ENCODE measurements at regions not wholly inside any gene's neighbourhood (a gene's known extent, or its start where the extent isn't known, plus 50 kb on each side); places are given as distances from the start of the nearest gene placed in this dataset.
"Not testable (repeated sequence)": the region's sequence is repeated elsewhere in the genome, so short reads cannot be mapped to it uniquely, and the experiment has no call there.

DNA sequence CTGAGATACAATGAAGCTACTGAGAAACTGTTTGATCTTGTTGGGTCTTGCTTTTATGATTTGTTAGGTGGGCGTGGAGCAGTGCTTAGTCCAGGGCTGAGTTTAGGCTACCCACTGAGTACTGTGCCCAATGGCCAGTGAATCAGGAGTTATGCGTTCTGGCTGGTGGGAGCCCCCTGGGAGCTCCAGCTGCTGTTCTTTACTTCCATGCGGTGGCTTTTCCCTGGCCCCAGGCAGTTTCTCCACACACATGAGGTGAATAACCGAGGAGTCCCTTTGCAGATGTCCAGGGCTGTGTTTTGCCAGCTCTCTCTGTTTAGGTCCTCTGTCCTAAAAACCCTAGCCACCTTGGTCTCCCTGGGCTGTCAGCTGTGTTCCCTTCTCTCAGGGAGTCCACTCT lies 106.5 kb downstream of the KLF13 start:
- Histone ChIP-seq H3K27me3 (ENCODE audit: low read depth, low read length) (no peaks in the 10 kb centered on the region), H3K4me1 (ENCODE audit: control insufficient read depth in 1 of 2, insufficient read depth in 2 of 2, low read length in 2 of 2) (peaks cover 0 to 9% of the 10 kb centered on the region in 2 donors), H3K27ac (ENCODE audit: low read length) (no peak overlapping the region), H3K9me3 (ENCODE audit: control insufficient read depth in 1 of 2, low read length in 2 of 2) (no peaks in the 10 kb centered on the region), H3K4me3 (ENCODE audit: low read depth in 1 of 2, low read length in 2 of 2) (no peak overlapping the region), H3K36me3 (ENCODE audit: control insufficient read depth in 1 of 2, insufficient read depth in 2 of 2, low read length in 2 of 2) (no peaks in the 10 kb centered on the region)

GRCh38 chr15:31433574-31433973 lies 106.9 kb downstream of the KLF13 start:
- no peaks in the 10 kb centered on the region for H3K9me3 ChIP-seq (ENCODE audit: control insufficient read depth in 1 of 2, low read length in 2 of 2)
- H3K27me3 ChIP-seq (ENCODE audit: low read depth, low read length), result no peaks in the 10 kb centered on the region
- H3K36me3 ChIP-seq (ENCODE audit: control insufficient read depth in 1 of 2, insufficient read depth in 2 of 2, low read length in 2 of 2), result no peaks in the 10 kb centered on the region
- H3K27ac ChIP-seq (ENCODE audit: low read length), result no peak overlapping the region
- H3K4me1 ChIP-seq (ENCODE audit: control insufficient read depth in 1 of 2, insufficient read depth in 2 of 2, low read length in 2 of 2), result peaks cover 0 to 9% of the 10 kb centered on the region in 2 donors
- H3K4me3 ChIP-seq (ENCODE audit: low read depth in 1 of 2, low read length in 2 of 2), result no peak overlapping the region

GRCh38 chr15:31434275-31434587 lies 107.6 kb downstream of the KLF13 start:
- H3K4me1 ChIP-seq (ENCODE audit: control insufficient read depth in 1 of 2, insufficient read depth in 2 of 2, low read length in 2 of 2), result peaks cover 0 to 9% of the 10 kb centered on the region in 2 donors
- no peak overlapping the region for H3K27ac ChIP-seq (ENCODE audit: low read length)
- H3K4me3 ChIP-seq (ENCODE audit: low read depth in 1 of 2, low read length in 2 of 2), result no peak overlapping the region
- no peaks in the 10 kb centered on the region for H3K36me3 ChIP-seq (ENCODE audit: control insufficient read depth in 1 of 2, insufficient read depth in 2 of 2, low read length in 2 of 2)
- H3K27me3 ChIP-seq (ENCODE audit: low read depth, low read length), result no peaks in the 10 kb centered on the region
- no peaks in the 10 kb centered on the region for H3K9me3 ChIP-seq (ENCODE audit: control insufficient read depth in 1 of 2, low read length in 2 of 2)

- Histone ChIP-seq H3K4me1 (ENCODE audit: control insufficient read depth in 1 of 2, insufficient read depth in 2 of 2, low read length in 2 of 2) (peaks cover 0 to 9% of the 10 kb centered on the region in 2 donors), H3K4me3 (ENCODE audit: low read depth in 1 of 2, low read length in 2 of 2) (peak overlapping the region; percentile 24 to 44), H3K27ac (ENCODE audit: low read length) (peak overlapping the region; percentile 82), H3K27me3 (ENCODE audit: low read depth, low read length) (no peaks in the 10 kb centered on the region), H3K36me3 (ENCODE audit: control insufficient read depth in 1 of 2, insufficient read depth in 2 of 2, low read length in 2 of 2) (no peaks in the 10 kb centered on the region), H3K9me3 (ENCODE audit: control insufficient read depth in 1 of 2, low read length in 2 of 2) (no peaks in the 10 kb centered on the region)
Measured at GRCh38 chr15:31434588-31435260, 108.1 kb downstream of the KLF13 start.

GRCh38 chr15:31435261-31435911 lies 108.8 kb downstream of the KLF13 start:
- Histone ChIP-seq H3K9me3 (ENCODE audit: control insufficient read depth in 1 of 2, low read length in 2 of 2) (no peaks in the 10 kb centered on the region), H3K4me1 (ENCODE audit: control insufficient read depth in 1 of 2, insufficient read depth in 2 of 2, low read length in 2 of 2) (peaks cover 1 to 9% of the 10 kb centered on the region in 2 donors), H3K4me3 (ENCODE audit: low read depth in 1 of 2, low read length in 2 of 2) (peak overlapping the region; percentile 24 to 44), H3K27ac (ENCODE audit: low read length) (peak overlapping the region; percentile 82), H3K27me3 (ENCODE audit: low read depth, low read length) (no peaks in the 10 kb centered on the region), H3K36me3 (ENCODE audit: control insufficient read depth in 1 of 2, insufficient read depth in 2 of 2, low read length in 2 of 2) (no peaks in the 10 kb centered on the region)

DNA sequence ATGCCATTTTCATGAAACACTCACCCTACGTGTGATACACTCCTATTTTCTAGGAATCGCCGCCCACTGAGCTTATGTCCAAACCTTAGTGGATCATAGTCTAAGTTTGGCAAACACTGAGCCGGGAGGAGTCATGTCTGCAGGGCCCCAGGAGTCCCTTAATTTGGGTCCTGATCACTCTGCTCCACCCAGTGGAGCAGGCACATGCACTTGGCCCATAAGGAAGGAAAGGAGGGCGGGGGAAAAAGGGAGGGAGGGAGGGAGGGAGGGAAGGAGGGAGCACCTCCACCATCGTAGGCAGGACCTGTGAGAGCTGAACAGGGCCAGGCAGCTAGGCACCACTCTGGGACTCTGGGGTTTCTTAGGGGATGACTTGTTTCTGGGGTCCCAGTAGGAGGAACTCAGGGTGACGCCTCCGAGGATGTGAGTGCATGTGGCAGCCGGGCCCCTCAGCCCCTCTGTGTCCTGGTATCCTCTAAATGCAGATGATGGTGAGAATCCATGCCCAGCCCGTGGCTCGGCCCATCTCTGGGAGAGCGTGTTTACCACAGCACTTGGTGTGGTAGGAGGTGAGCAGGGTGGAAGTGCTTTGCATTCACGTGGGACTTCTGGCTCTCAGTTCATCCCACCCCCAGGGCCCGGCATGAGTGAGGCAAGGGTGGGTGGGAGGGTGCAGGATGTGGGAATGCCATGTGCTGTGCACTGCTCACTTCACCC lies 109.4 kb downstream of the KLF13 start:
- Histone ChIP-seq H3K27ac (ENCODE audit: low read length) (peak overlapping the region; percentile 82), H3K27me3 (ENCODE audit: low read depth, low read length) (no peaks in the 10 kb centered on the region), H3K4me3 (ENCODE audit: low read depth in 1 of 2, low read length in 2 of 2) (no peak overlapping the region)

DNA sequence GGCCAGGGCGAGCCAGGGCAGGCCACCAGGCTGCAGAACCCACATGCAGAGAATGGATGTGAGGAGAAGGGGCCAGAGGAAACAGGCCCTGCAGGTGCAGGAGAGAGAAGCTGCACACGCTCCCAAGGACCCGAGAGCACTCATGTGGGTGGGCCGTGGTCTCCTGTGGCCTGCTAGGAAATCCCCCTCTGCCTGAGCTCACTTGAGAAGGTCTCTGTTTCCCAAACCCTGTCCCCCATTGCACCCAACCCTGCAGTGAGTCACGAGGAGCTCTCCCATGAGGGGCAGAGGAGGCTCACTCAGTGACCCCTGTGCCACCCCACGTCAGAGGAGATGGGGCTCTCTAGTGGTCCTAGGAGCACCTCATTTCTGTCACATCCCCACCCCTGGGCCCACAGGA lies 111.1 kb downstream of the KLF13 start:
- Histone ChIP-seq H3K4me3 (ENCODE audit: low read depth in 1 of 2, low read length in 2 of 2) (no peak overlapping the region), H3K27ac (ENCODE audit: low read length) (no peak overlapping the region), H3K9me3 (ENCODE audit: control insufficient read depth in 1 of 2, low read length in 2 of 2) (no peaks in the 10 kb centered on the region), H3K27me3 (ENCODE audit: low read depth, low read length) (no peaks in the 10 kb centered on the region), H3K4me1 (ENCODE audit: control insufficient read depth in 1 of 2, insufficient read depth in 2 of 2, low read length in 2 of 2) (peaks cover 4 to 9% of the 10 kb centered on the region in 2 donors), H3K36me3 (ENCODE audit: control insufficient read depth in 1 of 2, insufficient read depth in 2 of 2, low read length in 2 of 2) (no peaks in the 10 kb centered on the region)

More for the DNA sequence above, 109.4 kb downstream of the KLF13 start:
- Histone ChIP-seq H3K36me3 (ENCODE audit: control insufficient read depth in 1 of 2, insufficient read depth in 2 of 2, low read length in 2 of 2) (no peaks in the 10 kb centered on the region), H3K9me3 (ENCODE audit: control insufficient read depth in 1 of 2, low read length in 2 of 2) (no peaks in the 10 kb centered on the region), H3K4me1 (ENCODE audit: control insufficient read depth in 1 of 2, insufficient read depth in 2 of 2, low read length in 2 of 2) (peaks cover 4 to 9% of the 10 kb centered on the region in 2 donors)

GRCh38 chr15:31438601-31439265 lies 112.1 kb downstream of the KLF13 start:
- Histone ChIP-seq H3K9me3 (ENCODE audit: control insufficient read depth in 1 of 2, low read length in 2 of 2) (no peaks in the 10 kb centered on the region), H3K36me3 (ENCODE audit: control insufficient read depth in 1 of 2, insufficient read depth in 2 of 2, low read length in 2 of 2) (no peaks in the 10 kb centered on the region), H3K27ac (ENCODE audit: low read length) (no peak overlapping the region), H3K4me1 (ENCODE audit: control insufficient read depth in 1 of 2, insufficient read depth in 2 of 2, low read length in 2 of 2) (peaks cover 4 to 9% of the 10 kb centered on the region in 2 donors), H3K27me3 (ENCODE audit: low read depth, low read length) (no peaks in the 10 kb centered on the region), H3K4me3 (ENCODE audit: low read depth in 1 of 2, low read length in 2 of 2) (no peak overlapping the region)

DNA sequence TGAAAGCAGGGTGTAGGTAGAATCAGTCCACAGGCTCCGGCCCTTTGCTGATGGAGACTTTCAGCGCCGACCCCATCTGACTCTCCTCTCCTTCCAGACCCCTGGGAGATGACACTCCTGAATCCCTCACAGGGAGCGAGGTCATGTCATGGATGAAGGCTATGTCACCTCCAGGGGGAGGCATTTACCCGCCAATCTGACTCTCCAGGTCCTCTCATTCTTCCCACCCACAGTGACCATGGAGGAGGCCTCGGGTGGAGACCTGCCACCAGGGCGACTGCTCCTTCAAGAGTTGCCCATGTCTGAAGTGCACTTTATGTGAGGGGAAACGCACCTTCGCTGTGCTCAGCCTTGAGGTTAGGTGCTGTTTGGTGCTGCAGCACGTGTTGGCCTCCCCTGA lies 112.7 kb downstream of the KLF13 start:
- Histone ChIP-seq H3K27ac (ENCODE audit: low read length) (no peak overlapping the region), H3K4me1 (ENCODE audit: control insufficient read depth in 1 of 2, insufficient read depth in 2 of 2, low read length in 2 of 2) (peaks cover 4 to 9% of the 10 kb centered on the region in 2 donors), H3K9me3 (ENCODE audit: control insufficient read depth in 1 of 2, low read length in 2 of 2) (no peaks in the 10 kb centered on the region), H3K27me3 (ENCODE audit: low read depth, low read length) (no peaks in the 10 kb centered on the region), H3K4me3 (ENCODE audit: low read depth in 1 of 2, low read length in 2 of 2) (no peak overlapping the region), H3K36me3 (ENCODE audit: control insufficient read depth in 1 of 2, insufficient read depth in 2 of 2, low read length in 2 of 2) (no peaks in the 10 kb centered on the region)

DNA sequence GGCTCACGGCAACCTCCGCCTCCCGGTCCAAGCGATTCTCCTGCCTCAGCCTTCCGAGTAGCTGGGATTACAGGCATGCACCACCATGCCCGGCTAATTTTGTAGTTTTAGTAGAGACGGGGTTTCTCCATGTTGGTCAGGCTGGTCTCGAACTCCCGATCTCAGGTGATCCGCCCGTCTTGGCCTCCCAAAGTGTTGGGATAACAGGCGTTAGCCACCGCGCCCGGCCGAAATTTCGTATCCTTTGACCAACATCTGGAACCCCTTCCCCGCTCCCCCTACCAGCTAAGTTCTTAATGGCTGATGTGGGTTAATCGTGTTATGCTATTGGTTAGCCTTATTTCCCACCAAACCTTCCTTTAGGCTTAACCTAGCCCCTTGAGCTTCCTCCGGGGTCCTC lies 113.6 kb downstream of the KLF13 start:
- H3K27ac ChIP-seq (ENCODE audit: low read length); H3K9me3 ChIP-seq (ENCODE audit: control insufficient read depth in 1 of 2, low read length in 2 of 2); H3K27me3 ChIP-seq (ENCODE audit: low read depth, low read length); H3K36me3 ChIP-seq (ENCODE audit: control insufficient read depth in 1 of 2, insufficient read depth in 2 of 2, low read length in 2 of 2); H3K4me1 ChIP-seq (ENCODE audit: control insufficient read depth in 1 of 2, insufficient read depth in 2 of 2, low read length in 2 of 2): not testable (repeated sequence)
- H3K4me3 ChIP-seq (ENCODE audit: low read depth in 1 of 2, low read length in 2 of 2), result peak overlapping the region; percentile 37 to 64

DNA sequence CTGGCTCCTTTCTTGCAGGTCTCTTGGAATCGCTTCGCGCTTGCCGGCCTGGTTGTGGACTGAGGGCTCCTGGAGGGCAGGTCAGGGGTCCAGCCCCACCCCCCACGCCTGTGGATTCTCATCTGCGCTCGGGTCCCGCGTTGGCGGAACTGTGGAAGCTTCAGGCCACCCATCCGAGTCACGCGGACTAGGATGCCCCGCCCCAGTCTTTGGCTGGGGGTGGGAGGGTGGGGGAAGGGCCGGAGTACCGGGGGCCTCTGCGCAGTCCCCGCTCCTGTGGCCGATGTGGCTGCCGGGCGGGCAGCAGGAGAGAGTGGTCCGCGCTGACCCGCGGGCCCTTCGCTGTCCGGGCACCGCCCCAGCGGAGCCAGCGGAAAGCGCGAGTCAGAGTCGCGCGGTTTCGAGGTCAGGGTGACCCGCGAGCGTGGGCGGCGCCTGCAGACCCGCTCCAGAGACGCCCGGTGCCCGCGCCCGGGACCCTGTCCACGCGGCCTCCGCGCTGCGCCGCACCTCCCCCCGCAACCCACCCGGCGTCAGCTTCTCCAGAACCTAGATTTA lies 114.2 kb downstream of the KLF13 start:
- Histone ChIP-seq H3K4me1 (ENCODE audit: control insufficient read depth in 1 of 2, insufficient read depth in 2 of 2, low read length in 2 of 2) (peaks cover 0 to 4% of the 10 kb centered on the region in 2 donors), H3K27ac (ENCODE audit: low read length) (no peak overlapping the region)

More for the DNA sequence above, 114.2 kb downstream of the KLF13 start:
- no peaks in the 10 kb centered on the region for H3K9me3 ChIP-seq (ENCODE audit: control insufficient read depth in 1 of 2, low read length in 2 of 2)
- H3K4me3 ChIP-seq (ENCODE audit: low read depth in 1 of 2, low read length in 2 of 2), result peak overlapping the region; percentile 37 to 64
- H3K27me3 ChIP-seq (ENCODE audit: low read depth, low read length), result no peaks in the 10 kb centered on the region
- H3K36me3 ChIP-seq (ENCODE audit: control insufficient read depth in 1 of 2, insufficient read depth in 2 of 2, low read length in 2 of 2), result no peaks in the 10 kb centered on the region

All from muscle layer of duodenum (tissue), 2 donors.